HK-2 (cell line): ENCODE measurements at regions not wholly inside any gene's neighbourhood (a gene's known extent, or its start where the extent isn't known, plus 50 kb on each side); places are given as distances from the start of the nearest gene placed in this dataset.

Experiments
- DNase-seq: peaks from one replicate; pipeline ENCODE4 v3.0.0-alpha.2; 2018; ENCODE audit not compliant: unreplicated experiment

DNA sequence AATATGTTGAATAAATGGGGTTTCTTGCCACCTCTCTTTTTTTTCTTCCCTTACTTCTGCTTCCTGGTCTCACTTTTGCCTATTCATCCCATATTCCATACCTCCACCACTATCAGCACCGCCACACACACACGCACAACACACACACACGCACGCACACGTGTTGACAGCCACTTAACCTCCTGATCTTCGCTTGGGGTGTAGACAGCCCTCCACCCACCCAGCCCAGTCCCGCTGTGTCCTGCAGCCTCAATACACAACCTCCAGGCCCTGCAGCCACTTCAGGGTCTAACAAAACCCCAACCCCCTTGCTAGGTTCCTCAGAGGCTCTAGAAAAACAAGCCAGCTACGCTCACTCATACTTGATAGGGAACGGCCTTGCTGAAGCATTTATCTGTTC is 72.3 kb downstream of the LINC00237 start:
- DNase-seq, result no peak

GRCh38 chr20:21031666-21032065 is 74.5 kb downstream of the LINC00237 start:
- DNase-seq, result no peak

DNA sequence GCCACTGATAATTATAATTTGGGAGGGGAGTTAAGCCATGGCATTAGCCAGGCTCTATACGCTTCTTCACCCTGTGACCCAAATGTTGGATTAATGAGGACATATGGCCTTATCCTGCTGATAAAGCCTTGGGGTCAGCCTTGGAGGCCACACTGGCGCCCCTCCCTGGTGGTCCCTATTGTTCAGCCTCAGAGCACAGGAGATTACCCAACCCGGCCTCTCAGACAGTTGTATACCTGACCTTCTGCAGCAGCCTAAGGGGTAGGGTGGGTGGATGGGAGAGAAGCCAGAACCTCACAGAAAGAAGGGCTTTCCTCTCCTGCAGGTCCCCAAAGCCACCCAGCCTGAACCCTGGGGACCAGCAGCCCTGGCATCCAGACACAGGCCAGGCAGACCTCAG is 76.8 kb downstream of the LINC00237 start:
- no peak for DNase-seq

GRCh38 chr20:21028921-21029320 is 77.2 kb downstream of the LINC00237 start:
- no peak for DNase-seq

GRCh38 chr20:21028436-21028835 is 77.7 kb downstream of the LINC00237 start:
- DNase-seq, result no peak

DNA sequence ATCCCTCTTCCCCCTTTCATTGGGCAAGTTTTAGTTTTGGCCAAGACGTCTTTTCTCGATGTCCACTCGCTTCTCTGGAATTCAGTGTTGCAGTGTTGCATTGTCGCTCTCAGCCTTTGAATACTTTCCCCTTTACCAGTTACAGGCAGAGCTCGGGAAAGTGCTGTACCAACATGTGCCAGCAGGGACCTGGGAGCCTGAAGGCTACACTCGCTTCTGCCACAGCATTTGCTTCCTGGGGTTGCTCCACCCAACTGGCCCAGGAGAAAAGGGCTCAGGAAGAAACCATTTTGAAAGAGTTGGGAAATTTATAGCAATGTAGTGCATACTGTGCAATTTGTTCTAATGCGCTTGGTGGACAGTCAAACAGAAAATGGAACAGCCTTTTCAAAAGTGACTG is 78.6 kb downstream of the LINC00237 start:
- DNase-seq, result peak; percentile 7

GRCh38 chr20:21026951-21027350 is 79.2 kb downstream of the LINC00237 start:
- DNase-seq, result no peak

GRCh38 chr20:21024420-21024819 is 81.7 kb downstream of the LINC00237 start:
- DNase-seq, result no peak

- DNase-seq, result no peak
These were observed 83.2 kb downstream of the LINC00237 start for GRCh38 chr20:21022925-21023324.

DNA sequence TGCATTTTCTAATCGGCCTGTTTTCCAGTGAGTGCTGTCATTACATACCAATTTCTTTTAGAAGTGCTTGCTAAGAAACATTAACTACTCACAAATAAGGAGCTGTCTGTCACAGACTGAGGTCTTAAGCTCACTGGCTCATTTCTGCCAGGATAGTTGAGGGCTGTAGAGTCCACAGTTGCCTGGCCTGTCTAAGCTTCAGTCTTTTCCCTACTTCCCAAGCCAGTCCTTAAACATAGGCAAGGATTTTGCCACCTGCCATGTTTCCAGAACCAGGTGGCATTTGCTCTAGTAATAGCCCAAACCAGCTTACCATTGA is 84.7 kb downstream of the LINC00237 start:
- DNase-seq, result no peak

DNA sequence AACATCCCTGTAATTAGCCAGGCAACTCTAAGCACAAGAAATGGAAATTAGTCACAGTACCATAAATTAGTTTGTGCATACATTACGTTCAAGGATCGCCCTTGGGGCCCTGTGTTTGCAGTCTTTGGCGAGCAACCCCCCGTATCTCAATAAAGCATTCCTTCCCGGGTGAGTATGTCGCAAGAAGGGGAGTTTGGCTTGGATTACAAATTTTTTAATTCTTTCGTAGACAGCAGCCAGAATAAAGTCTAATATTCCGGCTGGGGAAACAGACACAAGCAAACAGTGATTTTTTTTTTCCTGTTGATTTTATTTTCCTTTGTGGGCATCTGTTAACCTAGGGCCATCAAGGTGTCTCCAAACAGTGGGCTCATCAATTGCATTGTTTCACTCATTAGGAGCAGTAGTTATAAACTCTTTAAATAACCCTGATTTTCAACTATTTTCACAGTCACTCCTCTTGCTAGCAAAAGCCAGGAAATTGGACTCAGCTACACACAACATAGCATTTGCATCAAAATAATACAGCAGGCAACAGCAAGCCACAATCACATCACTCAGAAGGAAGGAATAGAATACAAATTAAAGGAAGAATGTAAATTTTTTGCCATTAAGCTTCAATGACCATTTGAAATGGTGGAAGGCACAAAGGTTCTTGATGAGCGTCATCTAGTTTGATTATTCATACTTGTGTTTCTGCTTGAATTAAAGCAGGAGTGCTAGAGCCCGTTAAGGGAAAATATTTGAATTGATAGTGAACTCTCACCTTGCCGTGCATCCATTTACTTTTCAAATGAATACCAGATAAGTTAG is 85.3 kb downstream of the LINC00237 start:
- DNase-seq, result no peak

GRCh38 chr20:21019814-21020658 is 86.1 kb downstream of the LINC00237 start:
- no peak for DNase-seq

- DNase-seq, result no peak
These were observed 86.7 kb downstream of the LINC00237 start for GRCh38 chr20:21019468-21019813.

- DNase-seq, result no peak
These were observed 87.6 kb downstream of the LINC00237 start for GRCh38 chr20:21018576-21018975.

DNA sequence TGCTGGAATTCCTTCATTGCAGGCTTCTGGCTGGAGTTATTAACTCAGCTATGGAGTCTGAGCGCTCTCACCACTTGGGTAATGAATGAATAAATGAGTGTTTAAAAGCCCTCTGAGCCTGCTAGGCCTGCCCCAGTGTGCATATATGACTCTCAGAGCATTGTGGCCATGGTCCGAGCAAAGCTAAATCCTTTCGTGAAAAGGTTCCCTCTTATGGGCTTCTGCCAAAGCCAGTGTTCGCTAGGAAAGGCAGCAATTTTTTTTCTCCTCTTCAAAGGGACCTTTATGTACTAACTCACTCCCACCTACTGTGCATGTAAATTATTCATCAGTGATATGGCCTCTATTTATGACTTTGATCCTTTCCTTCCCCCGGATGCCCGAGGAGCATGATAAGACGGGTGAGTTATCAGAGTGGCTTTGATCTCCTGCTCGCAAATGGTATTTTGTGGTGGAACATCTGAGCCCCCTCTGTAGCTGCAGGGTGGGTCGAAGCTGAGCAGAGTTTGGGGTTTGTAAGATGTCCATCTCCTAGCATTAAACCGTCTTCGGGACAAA is 88.6 kb downstream of the LINC00237 start:
- DNase-seq, result no peak

GRCh38 chr20:21016751-21017150 is 89.4 kb downstream of the LINC00237 start:
- no peak for DNase-seq

DNA sequence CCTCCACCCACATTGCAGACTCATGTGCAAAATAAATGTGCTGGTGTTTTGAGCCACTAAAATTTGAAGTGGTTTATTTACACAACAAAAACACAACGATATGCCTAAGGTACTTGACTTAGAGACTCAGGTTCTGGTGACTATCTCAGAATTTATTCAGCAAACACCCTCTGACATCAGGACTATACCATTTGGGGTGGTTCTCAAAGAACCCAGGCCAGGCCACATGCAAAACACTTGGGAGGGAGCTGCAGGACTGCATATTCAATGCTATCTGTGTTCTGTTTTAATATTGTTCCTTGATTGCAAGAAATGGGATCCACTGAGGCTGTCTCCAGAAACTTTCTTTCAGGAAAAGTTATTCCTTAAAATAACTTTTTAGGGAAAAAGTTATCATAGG is 91.6 kb downstream of the LINC00237 start:
- DNase-seq, result no peak

DNA sequence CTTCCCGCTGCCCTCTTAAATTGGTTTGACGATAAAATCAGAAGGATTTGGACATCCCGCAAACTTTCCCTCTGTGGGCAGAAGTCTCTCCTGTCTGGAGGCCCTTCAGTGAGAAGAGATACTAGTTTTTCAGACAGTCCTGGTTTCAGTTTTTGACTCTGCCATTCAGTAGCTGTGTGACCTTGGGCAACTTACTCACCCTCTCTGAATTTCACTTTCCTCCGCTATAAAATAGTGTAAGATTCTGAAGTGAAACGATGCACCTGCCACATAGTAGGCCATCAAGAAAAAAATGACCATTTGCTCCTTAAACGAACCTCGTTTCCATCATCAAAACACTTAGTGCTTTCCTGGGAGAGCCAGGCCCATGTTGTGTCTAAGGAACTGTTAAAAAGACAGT is 97.2 kb downstream of the LINC00237 start:
- DNase-seq, result no peak

- no peak for DNase-seq
These were observed 99.5 kb downstream of the LINC00237 start for GRCh38 chr20:21006611-21007010.

DNA sequence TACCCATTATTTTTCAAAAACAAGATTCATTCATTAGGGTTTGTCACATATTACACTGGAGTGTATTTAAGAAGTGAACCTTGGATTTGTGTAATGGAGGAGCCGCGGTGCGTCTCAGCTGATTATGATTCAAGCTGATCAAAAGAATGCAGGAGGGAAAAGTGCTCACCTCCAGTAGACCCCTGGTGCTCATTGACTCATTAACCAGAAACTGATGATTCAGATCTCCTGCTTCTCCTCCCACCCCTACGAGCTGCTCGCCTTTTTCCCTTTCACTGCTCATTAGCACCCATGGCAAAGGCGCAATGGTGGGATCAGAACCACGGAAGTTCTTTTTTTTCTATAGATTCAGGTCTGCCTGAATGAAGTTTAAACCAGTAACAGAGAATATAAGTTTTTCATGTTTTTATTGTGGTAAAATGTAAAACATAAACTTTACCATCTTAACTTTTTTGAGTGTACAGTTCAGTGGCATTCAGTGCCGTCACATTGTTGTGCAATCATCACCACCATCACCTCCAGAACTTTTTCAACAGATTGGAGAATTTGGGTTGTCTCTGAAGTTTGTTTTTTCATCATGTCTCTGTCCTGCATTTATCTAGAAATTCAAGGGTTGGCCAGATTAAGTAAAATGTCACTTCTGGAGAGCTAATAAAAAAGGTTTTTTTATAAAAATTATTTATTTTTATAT is 101.6 kb downstream of the LINC00237 start:
- DNase-seq, result peak; percentile 20

DNA sequence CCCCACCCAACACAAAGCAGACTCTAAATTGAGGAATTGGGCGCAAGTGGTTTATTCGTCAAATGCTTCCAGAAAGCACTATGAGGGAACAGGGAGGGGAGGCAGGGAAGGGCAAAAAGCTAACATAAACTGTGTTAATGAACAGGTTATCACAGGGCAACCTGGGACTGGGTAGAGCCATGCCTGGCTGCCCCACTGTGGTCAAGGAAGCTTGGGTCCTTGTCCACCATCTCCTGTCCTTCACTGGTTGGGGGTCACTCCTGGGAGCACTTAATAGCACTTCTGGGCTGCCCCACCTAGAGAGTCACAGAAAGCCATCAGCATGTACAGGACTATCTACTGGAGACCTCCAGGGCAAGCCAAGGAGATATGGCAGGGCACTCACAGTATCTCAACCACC is 102.3 kb downstream of the LINC00237 start:
- no peak for DNase-seq

DNA sequence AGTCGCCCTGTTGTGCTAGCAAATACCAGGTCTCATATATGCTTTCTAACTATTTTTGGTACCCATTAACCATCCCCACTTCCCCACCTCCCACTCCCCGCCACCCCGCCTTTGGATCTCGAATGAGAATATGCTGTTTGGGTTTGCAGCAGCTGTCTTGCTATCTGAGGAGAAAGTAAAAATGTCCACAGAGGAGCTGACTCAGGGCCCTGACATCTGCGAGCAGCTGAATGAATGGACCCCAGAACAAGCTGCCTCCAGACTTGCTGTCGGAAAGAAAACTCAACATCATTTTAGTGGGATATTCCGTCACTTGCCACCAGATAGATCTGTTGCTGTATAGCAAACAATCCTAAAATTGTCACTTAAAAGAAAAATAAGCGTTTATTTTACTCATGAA is 103.7 kb downstream of the LINC00237 start:
- DNase-seq, result no peak
